ENCODE measurements at regions not wholly inside any gene's neighbourhood (a gene's known extent, or its start where the extent isn't known, plus 50 kb on each side); places are given as distances from the start of the nearest gene placed in this dataset.

DNA sequence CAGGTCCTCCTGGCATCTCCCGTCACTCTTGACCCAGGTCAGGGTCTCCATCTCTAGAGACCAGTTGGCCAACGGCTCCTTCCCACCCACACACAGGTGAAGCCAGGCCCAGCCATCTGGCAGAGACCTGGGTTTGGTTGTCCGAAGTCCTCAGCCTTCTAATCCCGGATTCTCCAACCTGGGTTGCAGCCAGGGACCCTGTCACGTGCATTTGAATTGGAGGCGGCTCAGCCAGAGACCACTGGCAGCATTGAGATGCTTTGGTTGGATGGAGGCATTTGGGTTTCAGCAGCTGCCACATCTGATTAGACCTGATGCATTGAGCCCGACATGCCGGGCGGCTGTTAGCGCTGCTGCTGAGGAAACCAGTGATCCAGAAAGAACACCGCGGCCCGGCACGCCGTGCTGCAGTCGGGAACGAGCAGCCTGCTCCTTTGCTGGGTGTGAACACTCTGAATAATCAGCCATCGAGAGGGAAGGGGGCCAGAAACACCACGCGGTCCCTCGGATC is 163.2 kb downstream of the BRD1 start:
- no peaks in the 10 kb centered on the region for H3K36me3 ChIP-seq (ENCODE audit: insufficient read depth, low read length)
- CTCF ChIA-PET: no interaction called here

DNA sequence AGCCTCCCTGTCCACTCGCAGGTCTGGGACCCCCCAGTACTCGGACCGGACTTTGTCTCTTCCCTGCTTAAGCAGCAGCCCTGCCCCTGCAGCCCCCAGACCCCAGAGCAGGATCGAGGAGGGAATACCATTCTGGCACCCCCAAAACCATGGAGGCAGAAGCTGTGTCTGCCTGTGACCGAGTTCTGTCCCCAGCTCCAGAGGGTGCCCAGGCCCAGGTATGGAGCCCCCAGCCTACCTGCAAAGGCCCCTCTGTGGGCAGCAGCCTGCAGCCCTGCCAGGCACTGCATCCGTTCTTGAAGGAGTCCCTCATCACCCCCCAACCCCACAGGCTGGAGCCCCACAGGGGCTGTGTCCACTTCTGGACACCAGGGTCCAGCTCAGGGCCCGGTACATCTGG is 163.8 kb downstream of the BRD1 start:
- H3K36me3 ChIP-seq (ENCODE audit: insufficient read depth, low read length): no peaks in the 10 kb centered on the region
- peaks cover 11 to 15% of the 10 kb centered on the region in 2 donors for H3K27me3 Mint-ChIP-seq
- no peaks in the 10 kb centered on the region for H3K27me3 ChIP-seq (ENCODE audit: insufficient read depth, low read length, poor library complexity, severe bottlenecking)
- H3K27ac Mint-ChIP-seq: no peak overlapping the region
- peak in 1 of 5 donors; percentile 27 for DNase-seq
- H3K27ac ChIP-seq (ENCODE audit: low read depth, low read length): no peak overlapping the region
- POLR2A ChIA-PET: no interaction called here
- no peaks in the 10 kb centered on the region for H3K9me3 ChIP-seq (ENCODE audit: low read length)
- peaks cover 8% of the 10 kb centered on the region for H3K4me1 ChIP-seq (ENCODE audit: insufficient read depth, low read length)
- no peak overlapping the region for H3K4me3 ChIP-seq (ENCODE audit: low read length)
- H3K36me3 Mint-ChIP-seq: no peaks in the 10 kb centered on the region
- H3K9me3 Mint-ChIP-seq: no peaks in the 10 kb centered on the region
- H3K4me3 Mint-ChIP-seq: no peak overlapping the region
- CTCF ChIA-PET: no interaction called here
- H3K4me1 Mint-ChIP-seq: peaks cover 7 to 18% (median 15%) of the 10 kb centered on the region in 3 donors

More for the DNA sequence above, 163.2 kb downstream of the BRD1 start:
- POLR2A ChIA-PET: no interaction called here
- Mint-ChIP-seq H3K27ac (no peak overlapping the region), H3K4me3 (no peak overlapping the region), H3K9me3 (no peaks in the 10 kb centered on the region), H3K36me3 (peaks cover 0 to 2% (median 0%) of the 10 kb centered on the region in 3 donors), H3K27me3 (peaks cover 14 to 20% of the 10 kb centered on the region in 2 donors), H3K4me1 (peaks cover 10 to 22% (median 15%) of the 10 kb centered on the region in 3 donors)
- H3K4me3 ChIP-seq (ENCODE audit: low read length): no peak overlapping the region
- H3K4me1 ChIP-seq (ENCODE audit: insufficient read depth, low read length): peaks cover 8% of the 10 kb centered on the region
- no peak overlapping the region for H3K27ac ChIP-seq (ENCODE audit: low read depth, low read length)
- H3K27me3 ChIP-seq (ENCODE audit: insufficient read depth, low read length, poor library complexity, severe bottlenecking): no peaks in the 10 kb centered on the region
- H3K9me3 ChIP-seq (ENCODE audit: low read length): no peaks in the 10 kb centered on the region
- peak in 1 of 5 donors; percentile 35 for DNase-seq

DNA sequence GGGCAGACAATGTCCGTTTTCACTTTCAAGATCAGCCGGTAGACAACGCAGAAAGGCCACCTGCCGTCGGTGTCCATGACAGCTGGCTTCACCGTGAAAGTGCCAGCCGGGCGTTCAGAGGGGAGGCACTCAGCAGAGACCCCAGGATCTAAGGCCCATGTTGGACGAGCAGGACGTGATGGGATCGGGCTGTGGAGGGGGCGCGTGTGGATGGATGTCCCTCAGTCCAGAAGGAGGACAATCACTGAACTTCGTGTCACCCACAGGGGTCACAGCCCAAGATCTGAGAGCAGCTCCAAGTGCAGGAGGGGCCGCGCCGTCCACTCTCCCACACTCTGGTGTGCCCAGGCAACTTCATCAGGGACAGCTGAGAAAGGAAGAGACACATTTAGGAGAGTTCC is 164.4 kb downstream of the BRD1 start:
- Mint-ChIP-seq H3K4me1 (peaks cover 7 to 16% (median 15%) of the 10 kb centered on the region in 3 donors), H3K36me3 (no peaks in the 10 kb centered on the region), H3K4me3 (no peak overlapping the region), H3K9me3 (no peaks in the 10 kb centered on the region), H3K27ac (no peak overlapping the region), H3K27me3 (peaks cover 11% of the 10 kb centered on the region in 2 donors)
- H3K27me3 ChIP-seq (ENCODE audit: insufficient read depth, low read length, poor library complexity, severe bottlenecking): no peaks in the 10 kb centered on the region
- H3K4me3 ChIP-seq (ENCODE audit: low read length): no peak overlapping the region
- H3K36me3 ChIP-seq (ENCODE audit: insufficient read depth, low read length): no peaks in the 10 kb centered on the region
- H3K9me3 ChIP-seq (ENCODE audit: low read length): no peaks in the 10 kb centered on the region
- peaks cover 8% of the 10 kb centered on the region for H3K4me1 ChIP-seq (ENCODE audit: insufficient read depth, low read length)
- peak in 1 of 5 donors; percentile 30 for DNase-seq
- no peak overlapping the region for H3K27ac ChIP-seq (ENCODE audit: low read depth, low read length)
- CTCF ChIA-PET: no interaction called here
- POLR2A ChIA-PET: no interaction called here

DNA sequence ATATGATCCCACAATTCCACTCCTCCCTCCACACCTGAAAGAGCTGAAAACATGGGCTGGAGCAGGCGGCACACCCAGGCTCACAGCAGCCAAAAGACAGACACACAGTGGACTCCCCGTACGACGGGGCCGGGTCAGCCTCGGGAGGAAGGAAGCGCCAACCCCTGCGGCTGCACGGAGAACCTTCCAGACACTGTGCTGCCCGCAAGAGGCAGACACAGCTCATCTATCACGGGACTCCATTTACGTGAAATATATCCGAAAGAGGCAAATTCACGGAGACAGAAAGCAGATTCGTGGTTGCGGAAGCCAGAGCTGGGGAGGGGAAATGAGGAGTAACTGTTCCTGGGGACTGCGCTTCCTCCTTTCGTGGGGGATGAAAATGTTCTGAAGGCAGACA is 165.0 kb downstream of the BRD1 start:
- DNase-seq: no peak
- no peaks in the 10 kb centered on the region for H3K36me3 Mint-ChIP-seq
- CTCF ChIA-PET: no interaction called here
- no peak overlapping the region for H3K4me3 ChIP-seq (ENCODE audit: low read length)
- no peaks in the 10 kb centered on the region for H3K9me3 ChIP-seq (ENCODE audit: low read length)
- no peak overlapping the region for H3K4me3 Mint-ChIP-seq
- peaks cover 8% of the 10 kb centered on the region for H3K4me1 ChIP-seq (ENCODE audit: insufficient read depth, low read length)
- no peaks in the 10 kb centered on the region for H3K9me3 Mint-ChIP-seq
- H3K27ac ChIP-seq (ENCODE audit: low read depth, low read length): no peak overlapping the region
- H3K27me3 Mint-ChIP-seq: peaks cover 11% of the 10 kb centered on the region in 2 donors
- no peaks in the 10 kb centered on the region for H3K36me3 ChIP-seq (ENCODE audit: insufficient read depth, low read length)
- POLR2A ChIA-PET: no interaction called here
- H3K27ac Mint-ChIP-seq: peak overlapping the region in 1 of 8 donors; percentile 3
- peaks cover 12 to 20% (median 19%) of the 10 kb centered on the region in 3 donors for H3K4me1 Mint-ChIP-seq
- no peaks in the 10 kb centered on the region for H3K27me3 ChIP-seq (ENCODE audit: insufficient read depth, low read length, poor library complexity, severe bottlenecking)

DNA sequence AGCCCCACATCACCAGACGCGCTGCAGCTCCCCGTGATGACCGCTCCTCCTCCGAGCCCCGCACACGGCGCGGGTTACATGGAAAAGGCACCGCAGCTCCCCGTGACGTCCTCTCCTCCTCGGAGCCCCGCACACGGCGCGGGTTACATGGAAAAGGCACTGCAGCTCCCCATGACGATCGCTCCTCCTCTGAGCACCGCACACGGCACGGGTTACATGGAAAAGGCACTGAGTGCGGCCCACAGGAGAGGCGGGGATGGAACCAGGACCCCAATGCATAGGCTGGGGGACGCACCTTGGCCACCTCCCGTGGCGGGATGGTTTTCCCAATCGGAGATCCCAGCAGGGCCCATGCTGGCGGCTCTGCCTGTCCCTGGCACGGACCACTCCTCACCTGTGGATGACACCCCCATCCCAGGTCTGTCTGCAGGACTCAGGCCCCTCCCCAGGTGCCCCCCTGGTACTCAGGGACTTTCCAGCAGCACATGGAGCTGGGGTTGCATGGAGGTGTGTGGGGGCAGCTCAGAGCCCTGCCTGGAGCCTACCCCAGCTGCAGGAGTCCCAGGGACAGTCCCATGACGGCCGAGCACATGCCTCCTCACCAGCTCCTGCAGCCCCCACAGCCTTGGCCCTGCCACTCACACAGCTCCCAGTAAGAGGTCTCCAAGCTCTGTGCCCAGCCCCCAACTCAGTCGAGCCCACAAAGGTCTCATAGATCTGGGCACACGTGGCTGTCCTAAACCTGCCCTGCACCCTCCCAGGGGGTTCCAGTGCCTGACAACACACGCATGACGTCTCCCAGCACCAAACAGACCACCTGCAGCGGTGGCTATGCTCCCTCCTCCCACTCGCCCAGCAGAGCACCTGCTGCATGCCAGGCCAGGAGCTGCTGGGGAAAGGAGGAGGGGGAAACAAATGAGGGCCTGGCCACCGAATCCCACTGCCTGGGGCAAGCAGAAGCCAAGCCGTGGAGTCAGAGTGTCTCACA is 166.6 kb downstream of the BRD1 start:
- POLR2A ChIA-PET: no interaction called here
- H3K27me3 ChIP-seq (ENCODE audit: insufficient read depth, low read length, poor library complexity, severe bottlenecking): no peaks in the 10 kb centered on the region
- Mint-ChIP-seq H3K4me1 (peaks cover 13 to 20% (median 16%) of the 10 kb centered on the region in 3 donors), H3K27ac (no peak overlapping the region), H3K4me3 (peak overlapping the region in 1 of 7 donors; percentile 74), H3K36me3 (peaks cover 0 to 4% (median 2%) of the 10 kb centered on the region in 3 donors), H3K27me3 (peaks cover 3 to 5% of the 10 kb centered on the region in 2 donors), H3K9me3 (no peaks in the 10 kb centered on the region)
- DNase-seq: no peak
- H3K4me3 ChIP-seq (ENCODE audit: low read length): no peak overlapping the region
- no peaks in the 10 kb centered on the region for H3K36me3 ChIP-seq (ENCODE audit: insufficient read depth, low read length)
- H3K4me1 ChIP-seq (ENCODE audit: insufficient read depth, low read length): peaks cover 8% of the 10 kb centered on the region
- no peak overlapping the region for H3K27ac ChIP-seq (ENCODE audit: low read depth, low read length)
- H3K9me3 ChIP-seq (ENCODE audit: low read length): no peaks in the 10 kb centered on the region
- CTCF ChIA-PET: no interaction called here

DNA sequence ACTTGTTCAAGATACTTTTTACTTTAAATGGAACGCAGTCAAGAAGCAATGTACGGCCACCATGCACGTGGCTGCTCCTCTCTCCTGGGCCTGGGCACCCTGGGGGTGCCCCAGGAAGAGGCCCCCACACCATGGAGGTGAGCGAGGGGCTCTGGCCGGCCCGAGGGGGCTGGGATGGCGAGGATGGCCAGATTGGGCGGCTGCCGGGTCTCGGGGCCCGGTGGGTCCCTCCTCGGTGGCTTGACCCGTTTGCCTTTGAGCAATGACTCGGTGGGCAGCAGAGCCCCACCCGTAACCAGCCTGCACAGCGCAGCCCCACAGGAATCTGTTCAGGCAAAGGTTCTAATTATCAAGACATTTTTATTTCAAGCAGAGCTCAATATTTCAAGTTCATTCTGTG is 167.4 kb downstream of the BRD1 start:
- Mint-ChIP-seq H3K27me3 (peaks cover 0 to 2% of the 10 kb centered on the region in 2 donors), H3K36me3 (peaks cover 0 to 9% (median 2%) of the 10 kb centered on the region in 3 donors), H3K9me3 (no peaks in the 10 kb centered on the region)

DNA sequence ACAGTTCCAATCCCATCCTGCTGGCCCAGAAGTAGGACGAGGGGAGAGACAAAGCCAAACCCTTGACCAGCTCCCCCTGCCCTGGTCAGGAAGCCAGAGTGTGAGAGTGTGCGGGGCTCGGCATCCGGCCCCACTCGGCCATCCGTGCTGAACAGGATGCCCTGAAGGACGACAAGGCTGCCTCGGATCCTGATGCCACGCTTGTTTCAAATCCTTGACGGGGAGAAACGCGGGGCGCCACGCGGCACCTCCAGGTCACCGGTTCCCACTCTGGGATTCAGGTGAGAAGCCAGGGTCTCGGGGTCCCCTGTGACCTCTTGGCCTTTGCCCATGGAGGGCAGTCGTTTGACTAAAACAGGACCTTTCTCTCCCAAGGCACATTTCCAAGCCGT is 167.8 kb downstream of the BRD1 start:
- DNase-seq: no peak
- Histone ChIP-seq H3K27me3 (ENCODE audit: insufficient read depth, low read length, poor library complexity, severe bottlenecking) (no peaks in the 10 kb centered on the region), H3K4me1 (ENCODE audit: insufficient read depth, low read length) (peaks cover 20% of the 10 kb centered on the region), H3K27ac (ENCODE audit: low read depth, low read length) (no peak overlapping the region), H3K36me3 (ENCODE audit: insufficient read depth, low read length) (no peaks in the 10 kb centered on the region), H3K4me3 (ENCODE audit: low read length) (no peak overlapping the region), H3K9me3 (ENCODE audit: low read length) (no peaks in the 10 kb centered on the region)
- no peak overlapping the region for H3K4me3 Mint-ChIP-seq
- POLR2A ChIA-PET: no interaction called here
- CTCF ChIA-PET: no interaction called here
- no peak overlapping the region for H3K27ac Mint-ChIP-seq
- H3K27me3 Mint-ChIP-seq: no peaks in the 10 kb centered on the region
- H3K4me1 Mint-ChIP-seq: peaks cover 17 to 28% (median 23%) of the 10 kb centered on the region in 3 donors
- peaks cover 0 to 11% (median 2%) of the 10 kb centered on the region in 3 donors for H3K36me3 Mint-ChIP-seq
- no peaks in the 10 kb centered on the region for H3K9me3 Mint-ChIP-seq

More for the DNA sequence above, 167.4 kb downstream of the BRD1 start:
- no peaks in the 10 kb centered on the region for H3K36me3 ChIP-seq (ENCODE audit: insufficient read depth, low read length)
- no peak for DNase-seq
- CTCF ChIA-PET: no interaction called here
- no peaks in the 10 kb centered on the region for H3K9me3 ChIP-seq (ENCODE audit: low read length)
- Mint-ChIP-seq H3K27ac (no peak overlapping the region), H3K4me1 (peaks cover 17 to 25% (median 21%) of the 10 kb centered on the region in 3 donors), H3K4me3 (no peak overlapping the region)
- H3K27ac ChIP-seq (ENCODE audit: low read depth, low read length): no peak overlapping the region
- no peak overlapping the region for H3K4me3 ChIP-seq (ENCODE audit: low read length)
- H3K27me3 ChIP-seq (ENCODE audit: insufficient read depth, low read length, poor library complexity, severe bottlenecking): no peaks in the 10 kb centered on the region
- POLR2A ChIA-PET: no interaction called here
- H3K4me1 ChIP-seq (ENCODE audit: insufficient read depth, low read length): peaks cover 16% of the 10 kb centered on the region

DNA sequence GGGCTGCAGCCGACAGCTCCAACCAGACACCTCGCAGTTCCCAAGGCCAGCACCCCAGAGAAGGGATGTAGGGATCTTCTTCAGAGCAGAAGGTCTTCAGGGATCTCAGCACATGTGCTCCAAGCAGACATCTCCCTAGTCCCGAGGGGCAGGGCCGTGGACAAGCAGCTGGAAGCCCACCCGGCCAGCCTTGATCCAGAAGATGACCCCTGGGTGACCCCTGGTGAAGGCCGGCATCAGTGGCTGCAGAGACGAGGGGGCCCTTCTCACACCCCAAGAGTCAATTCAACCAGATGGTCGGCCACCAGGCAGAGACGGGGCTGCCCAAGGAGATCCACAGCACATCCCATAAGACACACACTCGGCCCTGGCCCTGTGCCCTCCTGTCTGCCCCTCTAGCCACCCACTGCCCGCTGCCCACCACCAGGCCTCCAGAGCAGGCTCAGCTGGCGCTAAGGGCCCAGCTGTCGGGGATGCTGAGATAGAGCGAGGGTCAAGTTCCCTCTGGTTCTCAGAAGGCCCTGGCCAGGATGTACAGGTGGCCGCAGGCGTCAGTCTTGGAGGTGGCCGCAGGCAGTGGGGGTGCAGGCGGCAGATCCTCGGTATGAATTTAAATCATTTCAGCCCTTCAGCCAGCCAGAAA is 168.3 kb downstream of the BRD1 start:
- no peak overlapping the region for H3K27ac Mint-ChIP-seq
- Histone ChIP-seq H3K27me3 (ENCODE audit: insufficient read depth, low read length, poor library complexity, severe bottlenecking) (no peaks in the 10 kb centered on the region), H3K4me3 (ENCODE audit: low read length) (no peak overlapping the region), H3K27ac (ENCODE audit: low read depth, low read length) (no peak overlapping the region), H3K36me3 (ENCODE audit: insufficient read depth, low read length) (no peaks in the 10 kb centered on the region), H3K9me3 (ENCODE audit: low read length) (no peaks in the 10 kb centered on the region), H3K4me1 (ENCODE audit: insufficient read depth, low read length) (peaks cover 20% of the 10 kb centered on the region)
- no peaks in the 10 kb centered on the region for H3K9me3 Mint-ChIP-seq
- no peak for DNase-seq
- CTCF ChIA-PET: no interaction called here
- peaks cover 0 to 14% (median 2%) of the 10 kb centered on the region in 3 donors for H3K36me3 Mint-ChIP-seq
- peaks cover 19 to 31% (median 28%) of the 10 kb centered on the region in 3 donors for H3K4me1 Mint-ChIP-seq
- no peaks in the 10 kb centered on the region for H3K27me3 Mint-ChIP-seq
- peak overlapping the region in 1 of 7 donors; percentile 80 for H3K4me3 Mint-ChIP-seq
- POLR2A ChIA-PET: no interaction called here

All from CD8-positive, alpha-beta memory T cell (primary cell).